ENCODE measurements at regions not wholly inside any gene's neighbourhood (a gene's known extent, or its start where the extent isn't known, plus 50 kb on each side); places are given as distances from the start of the nearest gene placed in this dataset.

DNA sequence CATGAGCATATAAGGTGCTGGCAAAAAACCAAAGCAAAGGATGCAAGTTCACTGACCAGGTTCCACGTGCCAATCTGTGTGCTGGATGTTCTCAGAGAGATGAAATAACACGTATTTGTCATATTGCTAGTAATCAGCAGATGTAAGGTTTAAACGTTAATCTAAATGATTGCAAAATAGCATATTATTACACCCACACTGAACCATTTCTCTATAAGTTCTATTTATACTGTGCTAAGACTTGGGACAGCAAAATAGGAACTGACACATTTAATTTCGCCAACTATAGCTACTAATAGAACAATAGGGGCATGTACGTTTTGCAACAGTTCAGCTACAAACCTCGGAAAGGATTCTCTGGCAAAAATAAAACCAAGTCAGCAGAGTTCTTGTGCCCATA, 350.3 kb upstream of the ZNF385D start:
- TF ChIP-seq, protein P1, sequence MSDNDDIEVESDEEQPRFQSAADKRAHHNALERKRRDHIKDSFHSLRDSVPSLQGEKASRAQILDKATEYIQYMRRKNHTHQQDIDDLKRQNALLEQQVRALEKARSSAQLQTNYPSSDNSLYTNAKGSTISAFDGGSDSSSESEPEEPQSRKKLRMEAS (IDR thresholded peaks at IDR 0.05; ENCODE audit: insufficient read depth, insufficient read length): no peak
- TF ChIP-seq, protein P2, sequence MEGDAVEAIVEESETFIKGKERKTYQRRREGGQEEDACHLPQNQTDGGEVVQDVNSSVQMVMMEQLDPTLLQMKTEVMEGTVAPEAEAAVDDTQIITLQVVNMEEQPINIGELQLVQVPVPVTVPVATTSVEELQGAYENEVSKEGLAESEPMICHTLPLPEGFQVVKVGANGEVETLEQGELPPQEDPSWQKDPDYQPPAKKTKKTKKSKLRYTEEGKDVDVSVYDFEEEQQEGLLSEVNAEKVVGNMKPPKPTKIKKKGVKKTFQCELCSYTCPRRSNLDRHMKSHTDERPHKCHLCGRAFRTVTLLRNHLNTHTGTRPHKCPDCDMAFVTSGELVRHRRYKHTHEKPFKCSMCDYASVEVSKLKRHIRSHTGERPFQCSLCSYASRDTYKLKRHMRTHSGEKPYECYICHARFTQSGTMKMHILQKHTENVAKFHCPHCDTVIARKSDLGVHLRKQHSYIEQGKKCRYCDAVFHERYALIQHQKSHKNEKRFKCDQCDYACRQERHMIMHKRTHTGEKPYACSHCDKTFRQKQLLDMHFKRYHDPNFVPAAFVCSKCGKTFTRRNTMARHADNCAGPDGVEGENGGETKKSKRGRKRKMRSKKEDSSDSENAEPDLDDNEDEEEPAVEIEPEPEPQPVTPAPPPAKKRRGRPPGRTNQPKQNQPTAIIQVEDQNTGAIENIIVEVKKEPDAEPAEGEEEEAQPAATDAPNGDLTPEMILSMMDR (IDR thresholded peaks at IDR 0.05; ENCODE audit: extremely low read depth in 1 of 2, insufficient read depth in 1 of 2, low read depth in 1 of 2, low read length in 2 of 2): no peak
- no peak for TF ChIP-seq POLR2AphosphoS5 (IDR thresholded peaks at IDR 0.05; ENCODE audit: insufficient read depth, low read depth, low read length)
- no peak for TF ChIP-seq EZH2 (IDR thresholded peaks at IDR 0.05; ENCODE audit: borderline replicate concordance, low read depth, low read length, severe bottlenecking)
- TF ChIP-seq POLR2A (IDR thresholded peaks at IDR 0.05; ENCODE audit: low read depth, low read length): no peak
- no peak for TF ChIP-seq FOS (IDR thresholded peaks at IDR 0.05; ENCODE audit: borderline replicate concordance, insufficient read depth, low read length)
- no peak for TF ChIP-seq GATA2 (IDR thresholded peaks at IDR 0.05; ENCODE audit: insufficient read depth, insufficient read length, low read depth, low read length)
- no peak for TF ChIP-seq MYC (IDR thresholded peaks at IDR 0.05; ENCODE audit: low read depth, low read length)
- no peak for TF ChIP-seq JUN (IDR thresholded peaks at IDR 0.05; ENCODE audit: borderline replicate concordance, insufficient read depth, insufficient read length, low read depth)

All from endothelial cell of umbilical vein (primary cell).